ENCODE measurements at regions not wholly inside any gene's neighbourhood (a gene's known extent, or its start where the extent isn't known, plus 50 kb on each side); places are given as distances from the start of the nearest gene placed in this dataset.

GRCh38 chr11:26023057-26023456 lies 308.9 kb upstream of the ANO3 start (continued):
- TF ChIP-seq, protein P1, sequence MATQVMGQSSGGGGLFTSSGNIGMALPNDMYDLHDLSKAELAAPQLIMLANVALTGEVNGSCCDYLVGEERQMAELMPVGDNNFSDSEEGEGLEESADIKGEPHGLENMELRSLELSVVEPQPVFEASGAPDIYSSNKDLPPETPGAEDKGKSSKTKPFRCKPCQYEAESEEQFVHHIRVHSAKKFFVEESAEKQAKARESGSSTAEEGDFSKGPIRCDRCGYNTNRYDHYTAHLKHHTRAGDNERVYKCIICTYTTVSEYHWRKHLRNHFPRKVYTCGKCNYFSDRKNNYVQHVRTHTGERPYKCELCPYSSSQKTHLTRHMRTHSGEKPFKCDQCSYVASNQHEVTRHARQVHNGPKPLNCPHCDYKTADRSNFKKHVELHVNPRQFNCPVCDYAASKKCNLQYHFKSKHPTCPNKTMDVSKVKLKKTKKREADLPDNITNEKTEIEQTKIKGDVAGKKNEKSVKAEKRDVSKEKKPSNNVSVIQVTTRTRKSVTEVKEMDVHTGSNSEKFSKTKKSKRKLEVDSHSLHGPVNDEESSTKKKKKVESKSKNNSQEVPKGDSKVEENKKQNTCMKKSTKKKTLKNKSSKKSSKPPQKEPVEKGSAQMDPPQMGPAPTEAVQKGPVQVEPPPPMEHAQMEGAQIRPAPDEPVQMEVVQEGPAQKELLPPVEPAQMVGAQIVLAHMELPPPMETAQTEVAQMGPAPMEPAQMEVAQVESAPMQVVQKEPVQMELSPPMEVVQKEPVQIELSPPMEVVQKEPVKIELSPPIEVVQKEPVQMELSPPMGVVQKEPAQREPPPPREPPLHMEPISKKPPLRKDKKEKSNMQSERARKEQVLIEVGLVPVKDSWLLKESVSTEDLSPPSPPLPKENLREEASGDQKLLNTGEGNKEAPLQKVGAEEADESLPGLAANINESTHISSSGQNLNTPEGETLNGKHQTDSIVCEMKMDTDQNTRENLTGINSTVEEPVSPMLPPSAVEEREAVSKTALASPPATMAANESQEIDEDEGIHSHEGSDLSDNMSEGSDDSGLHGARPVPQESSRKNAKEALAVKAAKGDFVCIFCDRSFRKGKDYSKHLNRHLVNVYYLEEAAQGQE (IDR thresholded peaks at IDR 0.05; ENCODE audit: unreplicated experiment), result no peak

GRCh38 chr11:26025676-26026075 lies 306.3 kb upstream of the ANO3 start:
- Mint-ChIP-seq H3K9me3 (no peaks in the 10 kb centered on the region), H3K27me3 (ENCODE audit: insufficient read depth, low read depth, poor library complexity) (no peaks in the 10 kb centered on the region), H3K36me3 (ENCODE audit: low read depth) (no peaks in the 10 kb centered on the region), H3K27ac (no peak overlapping the region), H3K4me3 (no peak overlapping the region), H3K4me1 (peaks cover 5% of the 10 kb centered on the region; the same call in 2 of the 3 replicates)
- Histone ChIP-seq H3K27me3 (ENCODE audit: insufficient read depth) (no peaks in the 10 kb centered on the region), H2AFZ (no peak overlapping the region), H3K36me3 (ENCODE audit: insufficient read depth) (no peaks in the 10 kb centered on the region), H3K9me2 (ENCODE audit: insufficient read depth) (no peaks in the 10 kb centered on the region), H4K20me1 (replicated peaks; ENCODE audit: insufficient read depth) (no peaks in the 10 kb centered on the region), H3K4me2 (no peak overlapping the region), H3F3A (replicated peaks; ENCODE audit: low read depth) (no peaks in the 10 kb centered on the region), H3K4me1 (ENCODE audit: insufficient read depth) (no peaks in the 10 kb centered on the region; the same call in 1 of the 2 replicates), H3K4me3 (no peak overlapping the region), H3K27ac (ENCODE audit: low read depth) (no peak overlapping the region), H3K79me2 (replicated peaks; ENCODE audit: insufficient read depth) (no peaks in the 10 kb centered on the region)
- TF ChIP-seq ZNF114 (CRISPR knock-in tag; IDR thresholded peaks at IDR 0.05) (no peak), STAT1 (IDR thresholded peaks at IDR 0.05; ENCODE audit: unreplicated experiment) (no peak), NANOG (IDR thresholded peaks at IDR 0.05; ENCODE audit: borderline replicate concordance) (no peak), POLR2AphosphoS5 (IDR thresholded peaks at IDR 0.05; ENCODE audit: low read depth) (no peak), CREB1 (CRISPR knock-in tag; IDR thresholded peaks at IDR 0.05; ENCODE audit: low read depth) (no peak), JUNB (IDR thresholded peaks at IDR 0.05; ENCODE audit: unreplicated experiment) (no peak)
- TF ChIP-seq, protein P1 (IDR thresholded peaks at IDR 0.05; ENCODE audit: unreplicated experiment), result no peak
- TF ChIP-seq, protein P2, sequence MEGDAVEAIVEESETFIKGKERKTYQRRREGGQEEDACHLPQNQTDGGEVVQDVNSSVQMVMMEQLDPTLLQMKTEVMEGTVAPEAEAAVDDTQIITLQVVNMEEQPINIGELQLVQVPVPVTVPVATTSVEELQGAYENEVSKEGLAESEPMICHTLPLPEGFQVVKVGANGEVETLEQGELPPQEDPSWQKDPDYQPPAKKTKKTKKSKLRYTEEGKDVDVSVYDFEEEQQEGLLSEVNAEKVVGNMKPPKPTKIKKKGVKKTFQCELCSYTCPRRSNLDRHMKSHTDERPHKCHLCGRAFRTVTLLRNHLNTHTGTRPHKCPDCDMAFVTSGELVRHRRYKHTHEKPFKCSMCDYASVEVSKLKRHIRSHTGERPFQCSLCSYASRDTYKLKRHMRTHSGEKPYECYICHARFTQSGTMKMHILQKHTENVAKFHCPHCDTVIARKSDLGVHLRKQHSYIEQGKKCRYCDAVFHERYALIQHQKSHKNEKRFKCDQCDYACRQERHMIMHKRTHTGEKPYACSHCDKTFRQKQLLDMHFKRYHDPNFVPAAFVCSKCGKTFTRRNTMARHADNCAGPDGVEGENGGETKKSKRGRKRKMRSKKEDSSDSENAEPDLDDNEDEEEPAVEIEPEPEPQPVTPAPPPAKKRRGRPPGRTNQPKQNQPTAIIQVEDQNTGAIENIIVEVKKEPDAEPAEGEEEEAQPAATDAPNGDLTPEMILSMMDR (conservative IDR thresholded peaks at IDR 0.05; ENCODE audit: low read depth in 2 of 2), result no peak
- DNase-seq (ENCODE audit: low spot score) (no peak), ATAC-seq (no peak)

Measured in GM23338 (cell line).